Lower leg skin (tissue), 3 donors: ENCODE measurements at regions not wholly inside any gene's neighbourhood (a gene's known extent, or its start where the extent isn't known, plus 50 kb on each side); places are given as distances from the start of the nearest gene placed in this dataset.

Experiments used
- POLR2A ChIP-seq, 2 donors: fragments of 450-650 bp; IDR thresholded peaks; one replicate each; pipeline ENCODE4 v1.6.1; 2016 to 2017; ENCODE audit warnings: antibody characterized with exemption in 2 of 2, mild to moderate bottlenecking in 1 of 2, moderate library complexity in 1 of 2
- TF ChIP-seq, protein P1 (sequence below), 3 donors: fragments of 450-650 bp; IDR thresholded peaks; one replicate each; pipeline ENCODE4 v1.5.1; 2016; ENCODE audit warnings: antibody characterized with exemption in 3 of 3, mild to moderate bottlenecking in 3 of 3, moderate library complexity in 2 of 3

DNA sequence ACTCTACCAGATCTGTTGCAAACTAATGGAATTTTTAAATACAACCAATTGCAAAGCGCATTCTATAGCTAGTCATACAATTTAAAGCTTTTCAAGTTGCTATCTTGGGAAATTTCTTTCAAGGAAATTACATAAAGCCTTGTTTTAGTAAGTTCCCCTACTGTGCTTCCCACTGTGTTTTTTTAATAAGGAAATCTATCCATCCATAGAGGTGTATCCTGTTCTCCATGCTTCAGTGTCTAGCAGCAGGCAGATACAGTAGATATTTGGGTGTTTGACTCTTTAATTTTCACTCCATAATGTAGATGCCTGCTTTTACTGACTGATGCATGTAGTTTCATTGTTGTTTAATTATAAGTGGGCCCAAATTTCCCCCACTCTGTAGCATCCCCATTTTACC lies 171.6 kb upstream of the POU3F4 start:
- TF ChIP-seq, protein P1, sequence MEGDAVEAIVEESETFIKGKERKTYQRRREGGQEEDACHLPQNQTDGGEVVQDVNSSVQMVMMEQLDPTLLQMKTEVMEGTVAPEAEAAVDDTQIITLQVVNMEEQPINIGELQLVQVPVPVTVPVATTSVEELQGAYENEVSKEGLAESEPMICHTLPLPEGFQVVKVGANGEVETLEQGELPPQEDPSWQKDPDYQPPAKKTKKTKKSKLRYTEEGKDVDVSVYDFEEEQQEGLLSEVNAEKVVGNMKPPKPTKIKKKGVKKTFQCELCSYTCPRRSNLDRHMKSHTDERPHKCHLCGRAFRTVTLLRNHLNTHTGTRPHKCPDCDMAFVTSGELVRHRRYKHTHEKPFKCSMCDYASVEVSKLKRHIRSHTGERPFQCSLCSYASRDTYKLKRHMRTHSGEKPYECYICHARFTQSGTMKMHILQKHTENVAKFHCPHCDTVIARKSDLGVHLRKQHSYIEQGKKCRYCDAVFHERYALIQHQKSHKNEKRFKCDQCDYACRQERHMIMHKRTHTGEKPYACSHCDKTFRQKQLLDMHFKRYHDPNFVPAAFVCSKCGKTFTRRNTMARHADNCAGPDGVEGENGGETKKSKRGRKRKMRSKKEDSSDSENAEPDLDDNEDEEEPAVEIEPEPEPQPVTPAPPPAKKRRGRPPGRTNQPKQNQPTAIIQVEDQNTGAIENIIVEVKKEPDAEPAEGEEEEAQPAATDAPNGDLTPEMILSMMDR (IDR thresholded peaks at IDR 0.05): no peak
- no peak for TF ChIP-seq POLR2A (IDR thresholded peaks at IDR 0.05)
